ENCODE measurements at regions not wholly inside any gene's neighbourhood (a gene's known extent, or its start where the extent isn't known, plus 50 kb on each side); places are given as distances from the start of the nearest gene placed in this dataset.

DNA sequence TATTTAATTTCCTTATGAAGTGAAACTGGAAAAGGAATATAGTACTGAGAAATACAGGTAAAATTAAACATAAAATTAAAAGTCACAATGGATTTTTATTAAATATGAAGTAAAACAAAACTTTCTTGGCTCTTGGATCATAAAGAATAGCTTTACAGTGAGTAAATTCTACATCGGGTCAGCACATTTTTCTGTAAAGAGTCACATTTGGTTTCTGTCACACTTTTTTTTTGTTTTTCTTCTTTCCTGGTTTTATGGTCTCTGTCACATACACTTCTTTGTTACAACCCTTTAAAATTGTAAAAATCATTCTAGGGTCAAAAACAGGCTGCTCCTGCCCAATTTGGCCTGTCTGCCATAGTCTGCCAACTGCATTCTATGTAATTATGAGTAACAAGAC, 254.4 kb upstream of the POU3F2 start:
- DNase-seq: no peak

DNA sequence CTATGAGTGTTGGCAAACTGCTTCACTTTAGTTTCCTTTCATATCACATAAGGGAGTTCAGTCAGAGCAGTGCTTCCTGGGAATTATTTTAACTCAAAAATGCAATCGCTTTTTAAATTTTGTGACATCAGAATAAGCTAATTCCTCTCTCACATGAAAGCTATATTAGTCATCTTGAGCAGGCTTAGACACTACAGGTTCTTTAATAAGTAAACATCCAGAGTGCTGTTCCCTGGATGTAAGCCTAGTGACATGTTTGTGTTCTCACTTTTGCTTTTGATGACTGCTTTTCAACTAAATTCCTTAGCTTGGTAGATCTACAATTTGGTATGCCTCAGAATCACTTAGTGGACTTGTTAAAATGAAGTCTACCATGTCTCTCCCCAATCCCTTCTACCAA, 252.7 kb upstream of the POU3F2 start:
- DNase-seq: no peak

DNA sequence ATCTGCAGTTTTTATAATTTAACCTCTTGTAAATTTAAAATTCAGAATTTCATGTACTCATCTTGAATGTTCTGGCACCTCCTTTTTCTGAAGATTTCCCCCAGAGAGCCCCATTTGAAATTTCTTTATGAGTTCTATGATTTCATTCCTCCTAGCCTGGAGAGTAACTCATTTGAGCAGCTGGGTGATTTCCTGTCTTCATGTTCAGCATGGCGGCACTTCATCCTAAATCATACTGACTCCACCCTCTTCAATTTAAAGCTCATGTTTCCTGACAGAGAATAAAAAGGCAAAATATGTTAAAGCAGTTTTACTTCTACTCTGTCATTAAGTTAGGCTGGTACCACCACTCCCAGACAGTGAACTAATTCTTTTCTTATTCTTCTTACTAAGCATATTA, 250.9 kb upstream of the POU3F2 start:
- DNase-seq: no peak

DNA sequence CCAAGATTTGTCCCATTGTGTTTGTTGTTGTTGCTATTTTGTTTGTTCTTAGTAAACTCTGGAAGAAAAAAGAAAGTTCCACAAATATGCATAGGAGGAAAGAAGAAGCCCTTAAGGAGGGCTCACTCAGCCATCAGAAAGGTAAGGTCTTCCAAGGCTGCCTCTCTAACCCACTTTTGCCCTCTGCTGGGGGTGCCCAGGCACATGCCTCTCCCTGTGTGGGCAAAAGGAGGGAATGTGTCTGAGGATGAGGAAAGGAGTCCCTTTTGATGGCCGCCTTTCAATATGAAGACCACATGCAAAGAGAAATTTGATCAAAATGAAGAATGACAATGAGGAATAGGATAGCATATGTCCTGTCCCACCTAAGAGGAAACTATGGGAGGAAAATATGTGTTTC, 248.2 kb upstream of the POU3F2 start:
- no peak for DNase-seq

DNA sequence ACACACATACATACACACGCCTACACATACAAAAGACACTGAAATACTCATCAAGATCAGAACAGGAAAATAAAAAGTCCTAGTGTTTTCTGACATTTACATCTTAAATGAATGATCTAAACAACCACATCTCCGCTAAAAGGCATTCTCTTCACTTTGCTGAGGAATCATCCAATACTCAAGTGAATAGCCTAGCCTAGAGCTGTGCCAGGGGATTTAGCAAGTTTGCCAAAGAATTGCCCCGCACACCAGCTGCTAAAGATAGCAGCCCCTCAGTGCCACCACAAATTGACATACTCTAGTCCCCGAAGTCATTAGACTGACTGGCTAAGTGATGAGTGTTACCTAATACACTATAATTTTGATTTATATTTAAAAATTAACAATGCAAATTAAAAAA, 246.8 kb upstream of the POU3F2 start:
- DNase-seq: no peak

DNA sequence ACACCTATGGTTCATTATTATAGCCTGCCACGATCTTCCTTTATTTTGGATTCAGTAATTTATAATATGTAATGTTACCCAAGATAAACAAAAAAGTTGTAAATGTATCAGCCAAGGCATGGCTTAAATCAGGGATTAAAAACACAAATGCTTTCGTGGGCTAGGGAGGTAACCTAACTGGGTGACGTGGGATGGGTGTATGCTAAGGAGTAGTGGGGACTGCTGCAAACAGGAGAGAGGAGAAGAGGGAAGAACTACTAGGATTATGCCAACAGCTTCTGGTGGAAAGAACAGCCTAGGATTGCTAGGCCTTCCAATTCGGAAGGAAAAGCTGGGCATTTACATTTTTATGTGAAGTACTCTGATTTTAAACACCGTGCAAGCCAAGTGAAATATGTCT, 244.8 kb upstream of the POU3F2 start:
- no peak for DNase-seq

DNA sequence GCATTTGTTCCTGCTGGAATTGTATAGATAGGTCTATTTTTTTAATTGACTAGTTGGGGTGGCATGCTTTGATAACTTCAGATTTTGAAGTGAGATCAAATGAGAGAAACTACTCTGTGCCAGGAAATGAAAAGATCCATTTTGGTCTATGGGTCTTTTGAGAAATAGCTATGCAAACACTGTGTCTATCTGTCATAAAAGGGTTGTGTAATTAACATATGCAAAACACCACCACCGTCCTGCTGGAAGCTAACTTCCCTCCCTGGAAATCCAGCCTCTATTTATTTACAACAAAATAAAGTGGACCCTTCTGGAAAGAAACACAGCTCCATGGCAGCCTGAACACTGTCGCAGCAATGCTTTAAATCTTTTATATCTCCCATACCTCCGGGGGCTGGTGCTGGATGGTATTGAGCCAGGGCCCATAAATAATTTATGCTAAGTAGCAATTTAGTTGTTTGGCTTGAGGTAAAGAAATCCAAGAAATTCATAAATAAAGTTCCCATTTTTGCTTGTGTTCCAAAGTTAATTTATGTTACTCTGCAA, 244.2 kb upstream of the POU3F2 start:
- DNase-seq: no peak

DNA sequence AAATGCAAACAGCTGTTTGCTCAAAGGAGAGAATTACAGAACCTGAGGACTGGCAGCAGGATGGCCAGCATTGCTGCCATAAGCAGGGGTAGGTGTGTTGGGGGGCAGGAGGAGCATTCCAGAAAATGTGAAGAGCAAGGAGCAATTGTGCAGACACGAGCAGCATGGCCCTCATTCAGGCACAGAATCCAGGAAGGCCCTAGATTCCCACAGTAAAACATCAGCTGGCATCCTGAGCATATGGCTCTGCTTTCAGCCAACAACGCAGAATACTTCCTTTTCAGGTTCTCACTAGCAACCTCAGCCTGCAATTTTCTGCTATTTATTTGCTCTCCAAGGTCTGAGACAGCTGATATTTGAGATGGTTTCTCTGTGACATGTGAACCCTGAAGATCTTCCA, 243.4 kb upstream of the POU3F2 start:
- DNase-seq: no peak

DNA sequence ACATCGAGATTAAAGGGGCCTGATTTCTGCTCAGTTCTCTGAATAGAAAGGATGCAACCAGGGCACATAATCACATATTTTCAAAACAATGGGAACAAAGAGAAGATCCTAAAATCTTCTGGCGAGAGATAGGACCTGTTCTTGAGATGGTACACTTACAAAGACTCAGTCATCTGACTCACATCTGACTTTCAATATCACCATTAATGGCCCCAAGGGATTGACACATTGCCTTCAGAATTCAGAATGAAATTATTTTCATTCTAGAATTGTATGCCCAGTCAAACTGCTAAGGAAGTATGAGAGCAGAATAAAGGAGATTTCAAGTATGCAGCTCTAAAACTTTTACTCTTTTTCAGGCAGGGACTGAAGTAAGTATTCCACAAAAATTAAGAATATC, 240.7 kb upstream of the POU3F2 start:
- DNase-seq: no peak

DNA sequence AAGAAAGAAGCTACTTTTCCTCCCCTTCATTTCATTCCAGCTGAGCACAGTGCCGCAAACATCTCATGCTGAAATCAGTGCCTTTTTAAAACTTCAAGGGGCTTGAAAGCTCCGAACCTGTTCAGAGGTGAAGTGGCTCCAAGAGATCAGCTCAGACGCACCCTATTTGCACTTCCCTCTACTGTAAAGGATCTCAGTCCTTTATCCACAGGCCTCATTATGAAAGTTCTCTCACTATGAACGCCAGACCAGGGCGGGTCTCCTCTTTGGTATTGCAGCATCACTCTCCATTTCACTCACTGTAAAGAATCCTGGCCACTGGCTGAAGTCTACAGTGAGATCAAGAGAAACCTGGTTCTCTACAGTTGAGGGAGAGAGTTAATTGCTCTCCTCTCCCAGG, 232.7 kb upstream of the POU3F2 start:
- DNase-seq: no peak

DNA sequence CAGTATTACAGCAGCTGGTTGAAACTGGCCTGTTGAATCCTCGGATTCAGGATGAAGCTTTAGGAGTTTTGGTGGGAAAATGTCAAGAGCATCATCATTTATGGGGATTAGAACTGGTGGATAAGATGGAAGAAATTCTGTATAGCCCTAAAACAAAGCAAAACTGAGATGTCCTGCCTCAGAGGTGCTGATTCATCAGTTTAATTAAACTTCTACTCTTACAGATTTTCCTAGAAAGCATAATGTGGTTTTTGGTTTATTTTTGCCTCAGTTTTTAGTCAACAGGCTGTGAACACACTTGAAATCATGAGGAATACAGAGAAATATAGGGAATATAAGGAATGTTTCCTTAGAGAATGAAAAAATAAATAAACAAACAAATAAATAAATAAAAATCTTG, 228.7 kb upstream of the POU3F2 start:
- no peak for DNase-seq

DNA sequence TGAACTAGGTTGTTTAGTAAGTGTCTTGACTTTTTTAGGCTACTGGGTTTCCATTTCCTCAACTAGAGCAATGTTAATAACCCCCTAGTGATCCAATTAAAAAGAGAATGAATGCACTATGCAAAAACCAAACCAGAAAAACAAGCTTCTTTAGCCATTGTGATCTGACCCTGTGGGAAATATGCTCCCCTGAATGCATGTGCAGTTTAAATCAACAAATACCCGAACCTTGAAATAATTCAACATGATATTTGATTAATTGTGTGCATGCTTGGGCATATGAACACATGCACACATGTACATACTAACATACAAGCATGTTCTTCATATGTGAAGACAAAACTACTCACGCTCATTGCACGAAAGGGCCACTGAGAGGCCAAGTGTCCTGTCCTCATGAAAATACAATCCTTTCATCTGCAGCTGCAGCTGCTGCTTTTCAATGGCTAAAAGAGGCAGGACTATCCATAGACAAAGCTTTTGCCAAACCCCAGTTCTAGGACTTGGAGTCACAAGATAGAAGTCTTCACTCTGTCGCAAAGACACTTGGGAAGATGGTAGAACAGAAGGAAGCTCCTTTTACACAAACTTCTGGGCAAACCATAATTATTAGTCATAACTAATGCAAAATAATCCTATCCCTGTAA, 207.1 kb upstream of the POU3F2 start:
- no peak for DNase-seq

DNA sequence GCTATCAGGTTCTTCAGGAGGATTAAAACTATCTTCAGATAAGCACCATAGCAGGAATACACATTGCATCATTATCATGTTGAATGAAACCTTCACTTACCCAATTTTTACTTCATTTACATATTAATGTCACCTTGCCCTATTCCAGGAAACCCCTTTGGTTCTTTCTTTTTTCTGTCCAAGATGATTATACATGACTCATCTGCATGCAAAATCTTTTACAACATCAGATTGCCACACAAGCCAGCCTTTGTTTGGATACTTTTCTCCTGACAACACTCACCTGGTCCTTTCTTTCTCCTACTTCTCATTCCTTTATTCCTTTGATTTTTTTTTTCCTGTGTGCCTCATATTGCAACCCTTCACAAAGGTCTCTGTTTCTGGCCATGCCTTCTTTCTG, 200.5 kb upstream of the POU3F2 start:
- DNase-seq: no peak

DNA sequence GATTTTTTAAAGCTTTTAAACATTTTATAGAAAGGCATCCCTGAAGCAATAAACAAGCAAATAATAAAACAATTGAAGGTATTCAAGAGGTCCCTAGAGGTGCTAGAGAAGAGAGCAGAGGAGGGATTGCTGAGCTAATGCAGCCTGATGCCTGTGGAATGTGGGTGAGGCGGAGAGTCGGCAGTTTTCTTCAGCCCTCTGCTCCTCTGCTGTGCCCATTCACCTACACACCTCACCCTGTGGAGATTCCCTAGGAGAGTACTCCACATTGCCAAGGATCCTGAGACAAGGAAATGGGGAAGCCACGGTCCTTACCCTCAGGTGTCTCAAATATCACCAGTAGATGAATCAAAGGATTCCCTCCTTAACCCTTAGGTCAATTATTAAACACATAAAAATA, 199.8 kb upstream of the POU3F2 start:
- no peak for DNase-seq

DNA sequence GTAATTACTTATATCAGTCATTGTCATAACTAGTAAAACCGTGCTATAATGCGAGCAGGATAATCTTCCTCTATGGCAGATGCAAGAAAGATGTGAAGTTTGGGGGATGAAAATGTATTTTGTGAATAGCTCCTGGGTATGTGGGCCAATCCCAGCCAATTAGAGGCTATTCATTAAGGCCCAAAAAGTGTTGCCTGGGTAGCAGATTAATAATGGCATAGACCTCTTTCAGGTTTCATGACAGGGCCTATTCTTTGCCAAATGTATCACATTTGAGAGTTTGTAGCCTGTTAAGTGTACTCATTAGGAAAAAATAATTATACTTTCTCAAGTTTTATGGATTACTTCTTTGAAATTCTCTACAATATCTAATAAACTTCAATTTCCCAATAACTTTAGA, 199.2 kb upstream of the POU3F2 start:
- no peak for DNase-seq

DNA sequence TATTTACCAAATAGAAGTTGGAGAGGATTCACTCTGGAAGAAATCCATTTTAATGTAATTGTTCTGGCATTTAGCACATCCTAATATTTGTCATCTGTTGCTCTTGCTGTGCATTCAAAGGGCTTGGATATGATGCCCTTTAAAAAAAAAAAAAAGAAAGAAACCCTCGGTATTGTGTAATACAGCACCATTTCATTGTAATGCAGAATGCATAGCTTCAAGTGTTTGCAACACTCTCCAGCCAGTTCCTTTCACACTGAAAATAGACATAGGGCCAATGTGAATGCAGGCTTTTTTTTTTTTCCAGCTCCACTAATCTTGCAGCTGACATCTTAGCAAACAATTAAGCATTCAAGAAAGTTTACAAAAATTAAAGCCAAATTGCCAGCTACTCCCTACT, 197.4 kb upstream of the POU3F2 start:
- DNase-seq: no peak

DNA sequence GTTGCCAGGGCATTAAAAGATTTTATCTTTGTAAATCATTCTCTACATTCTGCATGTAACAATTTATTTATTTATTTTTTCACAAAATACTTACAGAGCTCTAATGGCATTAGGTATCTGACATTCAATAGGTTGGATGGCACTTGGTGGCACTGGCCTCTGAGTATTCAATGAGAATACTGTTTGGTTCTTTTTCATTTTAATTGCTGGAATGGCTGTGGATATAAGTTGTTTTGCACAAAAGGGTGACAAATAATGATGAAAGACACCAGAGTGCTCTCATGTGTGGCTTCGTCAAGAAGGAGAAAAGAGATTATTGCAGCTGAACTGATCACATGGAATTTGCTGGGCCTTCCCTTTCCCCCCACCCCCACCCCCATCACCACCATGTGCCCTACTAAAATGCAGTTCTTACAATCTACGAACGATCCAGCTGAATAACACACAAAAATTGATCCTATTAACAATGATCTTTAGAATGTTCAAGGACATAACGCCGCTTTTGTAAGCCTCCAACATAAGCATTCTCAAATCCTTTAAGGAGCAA, 195.2 kb upstream of the POU3F2 start:
- no peak for DNase-seq

DNA sequence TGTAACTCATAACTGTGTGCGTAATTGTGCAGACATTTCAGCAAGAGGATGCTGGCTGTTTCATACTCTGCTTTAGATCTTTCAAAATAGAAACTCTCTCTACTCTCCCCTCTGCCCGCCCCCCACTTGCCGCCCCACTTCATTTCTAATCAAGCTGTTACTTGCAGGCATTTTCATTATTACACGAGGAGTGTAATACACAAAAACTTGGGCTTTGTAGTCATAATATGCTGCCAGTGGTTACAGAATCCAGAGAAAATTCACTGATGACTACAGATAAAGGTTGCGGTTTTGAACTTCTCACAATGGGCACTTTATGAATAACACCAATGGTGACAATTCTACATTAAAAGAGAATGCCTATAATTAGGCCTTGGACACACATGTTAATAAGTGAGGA, 194.0 kb upstream of the POU3F2 start:
- no peak for DNase-seq

DNA sequence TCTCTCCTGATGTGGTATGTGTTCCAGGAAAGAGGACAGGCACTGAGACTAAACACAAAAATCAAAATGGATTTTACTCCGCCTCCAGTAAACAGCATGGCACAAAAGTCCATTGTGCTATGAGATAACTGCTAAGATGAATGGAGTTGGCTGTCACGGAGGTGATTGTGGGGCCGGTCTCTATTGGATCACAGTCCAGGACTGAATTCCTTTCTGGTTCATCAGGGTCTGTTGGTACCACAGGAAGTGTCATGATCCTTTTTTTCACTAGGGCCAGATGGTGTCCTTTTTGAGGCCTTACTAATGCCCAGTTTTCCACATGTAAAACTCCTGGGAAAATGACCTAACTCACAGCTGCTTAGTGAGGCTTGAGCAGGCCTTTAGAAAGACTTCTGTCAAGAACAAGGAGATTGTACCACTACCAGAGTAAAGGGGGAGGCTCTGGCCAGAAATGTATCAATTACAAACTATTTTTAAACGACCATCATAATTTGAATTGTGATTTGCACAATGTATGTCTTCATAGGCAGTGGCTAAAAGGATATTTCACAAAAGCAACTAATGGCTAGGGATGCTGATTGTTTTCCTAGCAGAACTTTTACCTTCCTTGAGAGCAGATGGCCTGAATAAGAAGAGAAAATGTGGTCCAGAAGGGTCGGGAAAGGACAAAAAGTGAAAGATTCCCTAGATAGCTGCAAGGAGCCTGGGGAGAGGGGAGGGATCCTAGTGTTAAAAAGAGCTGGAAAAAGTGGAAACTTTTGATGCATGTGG, 192.2 kb upstream of the POU3F2 start:
- DNase-seq: no peak

DNA sequence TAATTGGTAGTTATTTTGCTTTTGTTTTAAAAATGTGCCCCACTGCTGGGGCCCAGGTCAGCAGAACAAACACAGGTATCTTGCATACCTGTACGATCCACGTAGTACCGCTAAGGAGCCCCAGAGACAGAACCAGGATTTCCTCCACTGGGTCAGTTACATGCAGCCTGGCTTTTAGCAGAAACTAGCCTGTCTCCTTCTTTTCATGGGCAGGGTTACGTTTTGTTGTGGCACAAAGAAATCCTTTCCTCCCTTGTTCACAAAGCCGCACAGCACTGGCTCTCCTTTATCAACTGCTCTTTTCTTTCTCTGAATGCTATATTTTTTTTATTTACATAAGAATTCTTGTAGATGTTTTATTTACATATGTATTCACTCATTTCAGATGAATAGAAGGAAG, 190.3 kb upstream of the POU3F2 start:
- no peak for DNase-seq

DNA sequence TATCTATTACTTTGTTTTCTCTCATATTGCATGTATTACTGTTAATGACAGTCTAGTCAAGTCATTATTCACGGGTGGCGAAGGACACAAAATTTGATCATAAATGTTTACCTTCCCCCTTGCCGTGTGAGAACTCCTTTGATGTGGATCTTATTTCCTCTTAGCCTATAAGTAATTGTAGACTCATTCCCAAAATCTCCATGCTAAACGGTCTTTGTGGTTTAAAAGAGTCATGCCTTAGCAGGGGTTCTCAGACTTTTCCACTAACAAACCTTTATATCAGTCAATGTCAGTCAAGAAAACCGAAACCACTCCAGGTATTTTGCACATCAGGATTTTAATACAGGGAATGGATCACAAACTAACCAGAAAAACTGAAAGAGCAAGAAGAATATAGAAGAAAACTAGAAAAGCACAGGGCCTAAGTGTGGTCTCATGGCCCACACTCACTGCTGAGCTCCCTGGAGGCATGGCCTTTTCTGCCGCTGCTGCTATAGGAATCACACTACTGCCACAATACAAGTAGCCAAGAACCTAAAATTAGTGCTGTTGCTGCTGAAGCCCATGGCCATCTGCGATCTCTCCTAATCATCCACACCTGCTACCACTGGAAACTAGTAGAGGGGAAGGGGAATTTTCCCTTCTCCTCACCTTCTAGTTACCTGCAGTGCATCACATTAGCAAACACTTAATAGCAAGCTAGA, 186.0 kb upstream of the POU3F2 start:
- DNase-seq: no peak

DNA sequence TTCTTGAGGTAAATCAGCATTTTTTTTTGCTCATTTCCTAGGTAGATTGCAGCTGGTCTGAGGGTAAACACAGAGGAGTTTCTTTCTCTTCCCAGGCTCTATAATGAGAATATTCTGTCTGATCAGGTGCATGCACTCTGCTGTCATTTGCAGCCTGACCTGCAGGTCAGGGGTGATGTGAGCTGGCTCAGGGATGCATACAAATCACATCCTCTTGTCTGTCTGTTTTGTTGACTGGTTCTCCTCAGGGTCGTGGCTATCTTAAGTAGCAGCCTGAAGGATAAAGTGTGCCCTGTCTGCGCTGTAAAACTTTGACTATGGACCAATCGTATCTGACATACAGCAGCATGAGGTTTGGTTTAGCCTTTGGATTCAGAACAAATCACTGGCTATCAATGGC, 183.4 kb upstream of the POU3F2 start:
- DNase-seq: no peak

DNA sequence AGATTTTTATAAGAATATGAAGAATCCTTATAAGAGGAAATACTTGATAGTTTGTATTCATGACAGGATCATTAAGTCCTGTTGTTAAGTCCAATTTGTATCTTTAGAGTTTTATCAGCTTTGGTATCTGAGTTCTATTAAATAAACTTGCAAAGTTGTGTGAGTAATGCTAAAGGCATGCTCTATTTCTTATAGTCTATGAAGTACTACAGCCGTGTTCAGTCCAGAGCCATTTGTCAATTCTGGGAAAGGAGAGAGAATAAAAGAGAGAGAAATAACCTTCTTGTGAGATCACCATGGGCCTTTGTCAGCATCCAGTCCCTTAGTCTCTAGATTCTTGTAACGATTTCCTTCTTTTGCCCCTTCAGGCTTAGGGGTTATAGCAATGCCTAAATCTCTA, 181.2 kb upstream of the POU3F2 start:
- no peak for DNase-seq

DNA sequence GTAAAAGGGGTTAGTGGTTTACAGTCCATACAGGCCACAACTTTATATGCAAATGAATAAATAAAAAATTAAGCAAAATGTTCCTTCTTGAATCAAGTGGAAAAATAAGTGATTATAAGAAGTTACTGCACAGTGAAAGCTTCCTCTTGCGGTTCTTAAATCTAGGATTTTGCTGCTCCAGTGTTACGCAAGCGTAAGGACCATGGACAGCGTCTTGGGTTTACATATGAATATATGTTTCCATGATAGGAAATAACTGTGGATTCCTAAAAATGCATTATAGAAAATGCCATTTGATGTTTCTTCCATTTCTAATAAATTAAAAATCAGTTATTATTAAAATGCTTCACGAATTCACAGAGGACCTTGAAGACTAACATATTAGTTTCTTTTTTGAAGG, 176.6 kb upstream of the POU3F2 start:
- no peak for DNase-seq

All from T-helper 9 cell (primary cell).